Coronary artery (tissue), 2 donors: ENCODE measurements at regions not wholly inside any gene's neighbourhood (a gene's known extent, or its start where the extent isn't known, plus 50 kb on each side); places are given as distances from the start of the nearest gene placed in this dataset.

ENCODE experiments used
- DNase-seq: peaks from one replicate; pipeline ENCODE4 v3.0.0-alpha.2; 2017; ENCODE audit warnings: low spot score
- H3K27ac ChIP-seq, 2 donors: fragments of 200-600 bp; sonication (generic); one replicate each; pipeline ENCODE4 v1.5.1; 2016 to 2019
- H3K4me3 ChIP-seq: fragments of 200-600 bp; sonication (generic); 2 replicates; pipeline ENCODE4 v1.5.1; 2016; ENCODE audit warnings: mild to moderate bottlenecking, moderate library complexity
- CTCF ChIP-seq: fragments of 200-600 bp; sonication (generic); IDR thresholded peaks from one replicate; pipeline ENCODE4 v1.5.1; 2019; ENCODE audit warnings: antibody characterized with exemption

- DNase-seq: no peak
- TF ChIP-seq CTCF: no peak
- Histone ChIP-seq H3K4me3 (no peak overlapping the region), H3K27ac (no peak overlapping the region)
These were observed 280.3 kb upstream of the SLITRK3 start for GRCh38 chr3:165476399-165477060.

- Histone ChIP-seq H3K4me3 (no peak overlapping the region), H3K27ac (no peak overlapping the region)
- TF ChIP-seq CTCF: no peak
- no peak for DNase-seq
These were observed 270.7 kb upstream of the SLITRK3 start for GRCh38 chr3:165466856-165467255.

GRCh38 chr3:165464736-165465135 lies 268.6 kb upstream of the SLITRK3 start:
- no peak for TF ChIP-seq CTCF
- DNase-seq: no peak
- no peak overlapping the region for H3K27ac ChIP-seq
- H3K4me3 ChIP-seq: no peak overlapping the region

GRCh38 chr3:165463531-165463930 lies 267.3 kb upstream of the SLITRK3 start:
- no peak overlapping the region for H3K4me3 ChIP-seq
- DNase-seq: no peak
- TF ChIP-seq CTCF: no peak
- H3K27ac ChIP-seq: no peak overlapping the region

- DNase-seq: no peak
- TF ChIP-seq CTCF: no peak
- Histone ChIP-seq H3K27ac (no peak overlapping the region), H3K4me3 (no peak overlapping the region)
These were observed 266.6 kb upstream of the SLITRK3 start for GRCh38 chr3:165462636-165463334.

- TF ChIP-seq CTCF: no peak
- DNase-seq: no peak
- no peak overlapping the region for H3K4me3 ChIP-seq
- H3K27ac ChIP-seq: no peak overlapping the region
These were observed 264.0 kb upstream of the SLITRK3 start for GRCh38 chr3:165459924-165460835.
